Heart left ventricle (tissue), 13 donors: ENCODE measurements at regions not wholly inside any gene's neighbourhood (a gene's known extent, or its start where the extent isn't known, plus 50 kb on each side); places are given as distances from the start of the nearest gene placed in this dataset.

ENCODE experiments used
- CTCF ChIP-seq, 12 donors: fragments of 200-600 bp; sonication (generic) in 4 of 12; IDR thresholded peaks; one replicate each; pipeline versions ENCODE4 v1.5.0 to v1.8.0; 2018 to 2022; ENCODE audit warnings: antibody characterized with exemption in 12 of 12, mild to moderate bottlenecking in 5 of 12
- POLR2A ChIP-seq, 2 donors: fragments of 450-650 bp; IDR thresholded peaks; one replicate each; pipeline ENCODE4 v1.6.1; 2017; ENCODE audit warnings: antibody characterized with exemption in 2 of 2, mild to moderate bottlenecking in 2 of 2, moderate library complexity in 2 of 2
- donor health status: ischemic (EF 13 %, LVEDD 7.1; RV severe dilation, severe dysfunction).
- donor health status: DM: no; HTN: yes; CAD: no.
- donor health status: DM: no; HTN: no; CAD: no.
- donor health status: ischemic (EF 25% LVEDD 6.9; RV normal size, moderate dysfunction).
- donor health status: ischemic (EF 25% LVEDD 5.7; RV mildly dilated, moderate dysfunction).
- donor health status: ischemic (EF 35%, LVEDD 5.7; RV mildly dilated, moderate dysfunction).
- donor health status: nonischemic (EF 11% LVEDD 7.7; RV severe dilation, severe dysfunction).
- donor health status: DM: yes; HTN: yes; CAD: no.
- donor health status: PGD.
- donor health status: ischemic (EF 29% LVEDD 5.4; RV normal size, mild dysfunction).
- donor health status: nonischemic (EF 23%, LVEDD 6.1; RV moderate dilation, normal function).

DNA sequence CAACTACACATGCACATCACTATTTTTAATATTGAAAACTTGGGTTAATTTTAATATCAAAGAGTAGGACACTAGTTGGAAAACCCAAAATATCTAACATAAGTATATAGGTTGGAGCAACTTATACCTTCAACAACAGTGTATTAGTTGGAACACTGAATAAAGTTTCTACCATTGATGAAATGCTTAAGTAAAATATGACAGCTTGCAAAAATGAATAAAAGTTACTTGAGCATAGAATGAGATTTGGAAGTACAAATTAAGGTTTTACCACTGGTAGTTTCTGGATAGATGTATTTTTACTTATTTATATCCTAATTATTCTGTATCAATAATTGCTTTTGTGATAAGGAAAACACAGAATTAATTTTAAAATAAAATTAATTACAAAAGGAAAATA, 1079.6 kb downstream of the ADGRL3 start:
- TF ChIP-seq CTCF (IDR thresholded peaks at IDR 0.05) (no peak), POLR2A (IDR thresholded peaks at IDR 0.05) (no peak)
